Fibroblast of mammary gland (primary cell): ENCODE measurements at regions not wholly inside any gene's neighbourhood (a gene's known extent, or its start where the extent isn't known, plus 50 kb on each side); places are given as distances from the start of the nearest gene placed in this dataset.

Experiments used
- DNase-seq: peaks from one replicate; pipeline ENCODE4 v3.0.0-alpha.2; 2010; ENCODE audit warnings: low read depth
- H3K4me3 ChIP-seq: 2 replicates; pipeline ENCODE4 v1.5.1; 2011; ENCODE audit warnings: low read depth, mild to moderate bottlenecking, low read length, moderate library complexity; ENCODE audit not compliant: control insufficient read depth
- CTCF ChIP-seq: conservative IDR thresholded peaks from 2 replicates; pipeline ENCODE4 v1.5.1; 2011; ENCODE audit warnings: low read depth, low read length, inconsistent platforms; ENCODE audit not compliant: control insufficient read depth, insufficient read depth

- no peak for TF ChIP-seq CTCF
- DNase-seq, result peak; percentile 18
These were observed 101.4 kb upstream of the STC2 start for GRCh38 chr5:173429489-173430150.

GRCh38 chr5:173423452-173424117, 95.4 kb upstream of the STC2 start:
- H3K4me3 ChIP-seq, result no peak overlapping the region
- no peak for DNase-seq
- no peak for TF ChIP-seq CTCF

More at GRCh38 chr5:173429489-173430150, 101.4 kb upstream of the STC2 start:
- no peak overlapping the region for H3K4me3 ChIP-seq

- DNase-seq, result no peak
- TF ChIP-seq CTCF, result no peak
- H3K4me3 ChIP-seq, result no peak overlapping the region
These were observed 91.9 kb upstream of the STC2 start for GRCh38 chr5:173420108-173420507.

- TF ChIP-seq CTCF, result no peak
- DNase-seq, result no peak
- H3K4me3 ChIP-seq, result no peak overlapping the region
These were observed 85.3 kb upstream of the STC2 start for GRCh38 chr5:173413471-173413982.

GRCh38 chr5:173412566-173412965, 84.4 kb upstream of the STC2 start:
- no peak for TF ChIP-seq CTCF

GRCh38 chr5:173411791-173412555, 83.8 kb upstream of the STC2 start:
- H3K4me3 ChIP-seq, result no peak overlapping the region
- no peak for DNase-seq
- no peak for TF ChIP-seq CTCF

More at GRCh38 chr5:173412566-173412965, 84.4 kb upstream of the STC2 start:
- DNase-seq, result no peak
- no peak overlapping the region for H3K4me3 ChIP-seq
